Thyroid gland (tissue), 4 donors: ENCODE measurements at regions not wholly inside any gene's neighbourhood (a gene's known extent, or its start where the extent isn't known, plus 50 kb on each side); places are given as distances from the start of the nearest gene placed in this dataset.

Source experiments
- POLR2A ChIP-seq, 2 donors: fragments of 450-650 bp; IDR thresholded peaks; one replicate each; pipeline ENCODE4 v1.6.1; 2017; ENCODE audit warnings: antibody characterized with exemption in 2 of 2, mild to moderate bottlenecking in 2 of 2, moderate library complexity in 1 of 2
- TF ChIP-seq, protein P1 (sequence below), 6 experiments: fragments of 200-600 bp in 3 of 6; fragments of 450-650 bp in 3 of 6; sonication (generic) in 3 of 6; IDR thresholded peaks; one replicate each; pipeline ENCODE4 v1.5.1; 2016 to 2019; ENCODE audit warnings: antibody characterized with exemption in 6 of 6, mild to moderate bottlenecking in 2 of 6, inconsistent platforms in 1 of 6, moderate library complexity in 1 of 6

DNA sequence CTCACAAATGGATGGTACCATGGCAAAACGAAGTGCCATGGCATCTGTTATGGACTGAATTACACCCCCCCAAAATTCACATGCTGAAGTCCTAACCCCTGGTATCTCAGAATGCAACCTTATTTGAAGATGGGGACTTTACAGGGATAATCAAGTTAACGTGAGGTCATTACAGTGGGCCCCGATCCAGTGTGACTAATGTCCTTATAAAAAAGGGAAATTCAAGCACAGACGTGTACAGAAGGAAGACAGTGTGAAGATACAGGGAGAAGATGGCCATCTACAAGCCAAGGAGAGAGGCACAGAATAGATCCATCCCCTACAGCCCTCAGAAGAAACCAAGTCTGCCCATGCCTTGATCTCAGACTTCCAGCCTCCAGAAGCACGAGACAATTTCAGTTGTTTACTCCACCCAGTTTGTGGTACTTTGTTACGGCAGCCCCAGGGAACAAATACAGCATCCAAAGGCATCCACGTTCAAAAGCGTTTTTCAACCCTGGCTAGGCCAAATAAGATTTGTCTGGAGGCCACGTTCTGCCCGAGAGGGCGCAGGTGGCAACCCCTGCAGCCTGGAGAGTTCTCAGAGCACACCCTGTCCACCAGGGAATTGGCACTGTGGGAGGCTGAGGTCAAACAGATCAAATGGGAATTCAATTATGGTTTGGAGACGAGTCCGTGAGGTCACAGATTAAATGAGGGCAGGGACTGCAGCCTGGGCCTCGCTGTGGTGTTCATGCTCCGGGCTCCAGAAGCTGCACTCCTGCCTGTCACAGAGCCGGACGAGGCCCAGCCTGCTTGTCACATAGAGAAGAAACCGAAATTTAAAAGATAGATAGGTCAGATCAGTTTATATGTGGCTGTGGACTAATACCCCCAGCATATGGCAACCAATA, 494.8 kb downstream of the SHQ1 start:
- TF ChIP-seq, protein P1, sequence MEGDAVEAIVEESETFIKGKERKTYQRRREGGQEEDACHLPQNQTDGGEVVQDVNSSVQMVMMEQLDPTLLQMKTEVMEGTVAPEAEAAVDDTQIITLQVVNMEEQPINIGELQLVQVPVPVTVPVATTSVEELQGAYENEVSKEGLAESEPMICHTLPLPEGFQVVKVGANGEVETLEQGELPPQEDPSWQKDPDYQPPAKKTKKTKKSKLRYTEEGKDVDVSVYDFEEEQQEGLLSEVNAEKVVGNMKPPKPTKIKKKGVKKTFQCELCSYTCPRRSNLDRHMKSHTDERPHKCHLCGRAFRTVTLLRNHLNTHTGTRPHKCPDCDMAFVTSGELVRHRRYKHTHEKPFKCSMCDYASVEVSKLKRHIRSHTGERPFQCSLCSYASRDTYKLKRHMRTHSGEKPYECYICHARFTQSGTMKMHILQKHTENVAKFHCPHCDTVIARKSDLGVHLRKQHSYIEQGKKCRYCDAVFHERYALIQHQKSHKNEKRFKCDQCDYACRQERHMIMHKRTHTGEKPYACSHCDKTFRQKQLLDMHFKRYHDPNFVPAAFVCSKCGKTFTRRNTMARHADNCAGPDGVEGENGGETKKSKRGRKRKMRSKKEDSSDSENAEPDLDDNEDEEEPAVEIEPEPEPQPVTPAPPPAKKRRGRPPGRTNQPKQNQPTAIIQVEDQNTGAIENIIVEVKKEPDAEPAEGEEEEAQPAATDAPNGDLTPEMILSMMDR (IDR thresholded peaks at IDR 0.05) = no peak
- no peak for TF ChIP-seq POLR2A (IDR thresholded peaks at IDR 0.05)
